Ovary (tissue), 7 donors: ENCODE measurements at regions not wholly inside any gene's neighbourhood (a gene's known extent, or its start where the extent isn't known, plus 50 kb on each side); places are given as distances from the start of the nearest gene placed in this dataset.

ENCODE experiments used
- DNase-seq, 5 donors: peaks; one replicate each; pipeline ENCODE4 v3.0.0-alpha.2; 2019 to 2020
- H3K27ac ChIP-seq, 2 donors: fragments of 200-600 bp; one replicate each; pipeline versions ENCODE4 v1.5.1 to v1.8.0; 2019 to 2022
- H3K27me3 ChIP-seq: fragments of 200-600 bp; one replicate; pipeline ENCODE4 v1.8.0; 2022
- H3K36me3 ChIP-seq: fragments of 200-600 bp; sonication (generic); one replicate; pipeline ENCODE4 v1.5.1; 2019
- H3K4me1 ChIP-seq: one replicate; pipeline ENCODE4 v1.8.1; 2013; ENCODE audit warnings: mild to moderate bottlenecking, moderate library complexity; ENCODE audit not compliant: insufficient read depth
- H3K4me3 ChIP-seq: fragments of 200-600 bp; sonication (generic); one replicate; pipeline ENCODE4 v1.5.1; 2017
- H3K9me3 ChIP-seq, 2 donors: fragments of 200-600 bp in 1 of 2; sonication (generic) in 1 of 2; one replicate each; pipeline versions ENCODE4 v1.5.1 to v1.8.1; 2013 to 2019; ENCODE audit warnings: mild to moderate bottlenecking in 1 of 2, moderate library complexity in 1 of 2
- EP300 ChIP-seq: sonication (generic); formaldehyde crosslinking; IDR thresholded peaks from one replicate; pipeline ENCODE4 v1.6.1; 2017; ENCODE audit warnings: antibody characterized with exemption
- POLR2A ChIP-seq: fragments of 450-650 bp; IDR thresholded peaks from one replicate; pipeline ENCODE4 v1.6.1; 2017; ENCODE audit warnings: antibody characterized with exemption, mild to moderate bottlenecking, moderate library complexity
- WGBS, 3 donors: extraction: QIAGEN DNeasy Blood & Tissue Kit in 1 of 3; methylation state at CpG; one replicate each; pipeline versions ENCODE4 v1.1.5 to v1.1.7; 2013 to 2017; 5-methylcytosine and 5-hydroxymethylcytosine counted together
- intact Hi-C, 4 donors: fragments of 100-400 bp; cut with DNase I; formaldehyde crosslinking; loops; one replicate each; pipeline versions ENCODE4 v1.11.0 to v1.15.1; 2022 to 2023
- TF ChIP-seq, protein P1 (sequence below), 3 donors: fragments of 450-650 bp in 2 of 3; fragments of 200-600 bp in 1 of 3; IDR thresholded peaks; one replicate each; pipeline versions ENCODE4 v1.5.1 to v1.8.0; 2016 to 2022; ENCODE audit warnings: antibody characterized with exemption in 3 of 3, mild to moderate bottlenecking in 1 of 3
- donor health status: DM: no; HTN: no; CAD: no; lungs with moderate emphysema.
- donor health status: DM: no; HTN: no; CAD: no.
- donor health status: Bipolar disorder and iron deficiency.
- donor health status: DM: no; HTN: no; CAD: no.
- donor health status: DM: yes; HTN: yes; CAD: no.

- Histone ChIP-seq H3K4me1 (no peaks in the 10 kb centered on the region), H3K36me3 (no peaks in the 10 kb centered on the region), H3K27me3 (no peaks in the 10 kb centered on the region), H3K27ac (no peak overlapping the region), H3K9me3 (no peaks in the 10 kb centered on the region), H3K4me3 (no peak overlapping the region)
- 89 to 95% (median 93%) methylated on average over 5 of the region's 5 CpGs for WGBS, 3 donors
- no peak for DNase-seq
- TF ChIP-seq POLR2A: no peak
- TF ChIP-seq, protein P1, sequence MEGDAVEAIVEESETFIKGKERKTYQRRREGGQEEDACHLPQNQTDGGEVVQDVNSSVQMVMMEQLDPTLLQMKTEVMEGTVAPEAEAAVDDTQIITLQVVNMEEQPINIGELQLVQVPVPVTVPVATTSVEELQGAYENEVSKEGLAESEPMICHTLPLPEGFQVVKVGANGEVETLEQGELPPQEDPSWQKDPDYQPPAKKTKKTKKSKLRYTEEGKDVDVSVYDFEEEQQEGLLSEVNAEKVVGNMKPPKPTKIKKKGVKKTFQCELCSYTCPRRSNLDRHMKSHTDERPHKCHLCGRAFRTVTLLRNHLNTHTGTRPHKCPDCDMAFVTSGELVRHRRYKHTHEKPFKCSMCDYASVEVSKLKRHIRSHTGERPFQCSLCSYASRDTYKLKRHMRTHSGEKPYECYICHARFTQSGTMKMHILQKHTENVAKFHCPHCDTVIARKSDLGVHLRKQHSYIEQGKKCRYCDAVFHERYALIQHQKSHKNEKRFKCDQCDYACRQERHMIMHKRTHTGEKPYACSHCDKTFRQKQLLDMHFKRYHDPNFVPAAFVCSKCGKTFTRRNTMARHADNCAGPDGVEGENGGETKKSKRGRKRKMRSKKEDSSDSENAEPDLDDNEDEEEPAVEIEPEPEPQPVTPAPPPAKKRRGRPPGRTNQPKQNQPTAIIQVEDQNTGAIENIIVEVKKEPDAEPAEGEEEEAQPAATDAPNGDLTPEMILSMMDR (IDR thresholded peaks at IDR 0.05): no peak
- TF ChIP-seq EP300: no peak
- intact Hi-C loops: no loop called here
Observed at GRCh38 chr18:65343571-65343970, 407.2 kb upstream of the CDH7 start.

- DNase-seq: no peak
- 80 to 94% (median 90%) methylated on average over 3 of the region's 3 CpGs for WGBS, 3 donors
- no peaks in the 10 kb centered on the region for H3K4me1 ChIP-seq
- H3K9me3 ChIP-seq: no peaks in the 10 kb centered on the region
- intact Hi-C loops: no loop called here
- no peak overlapping the region for H3K27ac ChIP-seq
- TF ChIP-seq EP300 (no peak), POLR2A (no peak)
- TF ChIP-seq, protein P1 (IDR thresholded peaks at IDR 0.05): no peak
- no peaks in the 10 kb centered on the region for H3K36me3 ChIP-seq
- no peaks in the 10 kb centered on the region for H3K27me3 ChIP-seq
- no peak overlapping the region for H3K4me3 ChIP-seq
Observed at GRCh38 chr18:65336411-65336810, 414.4 kb upstream of the CDH7 start.

GRCh38 chr18:65329010-65329409 lies 421.8 kb upstream of the CDH7 start:
- DNase-seq: no peak
- Histone ChIP-seq H3K36me3 (no peaks in the 10 kb centered on the region), H3K27ac (no peak overlapping the region), H3K27me3 (no peaks in the 10 kb centered on the region), H3K4me3 (no peak overlapping the region), H3K9me3 (no peaks in the 10 kb centered on the region), H3K4me1 (no peaks in the 10 kb centered on the region)
- intact Hi-C loops: no loop called here
- TF ChIP-seq POLR2A: no peak
- TF ChIP-seq, protein P1 (IDR thresholded peaks at IDR 0.05): no peak
- no peak for TF ChIP-seq EP300
- 81 to 90% (median 87%) methylated on average over 2 of the region's 2 CpGs for WGBS, 3 donors

DNA sequence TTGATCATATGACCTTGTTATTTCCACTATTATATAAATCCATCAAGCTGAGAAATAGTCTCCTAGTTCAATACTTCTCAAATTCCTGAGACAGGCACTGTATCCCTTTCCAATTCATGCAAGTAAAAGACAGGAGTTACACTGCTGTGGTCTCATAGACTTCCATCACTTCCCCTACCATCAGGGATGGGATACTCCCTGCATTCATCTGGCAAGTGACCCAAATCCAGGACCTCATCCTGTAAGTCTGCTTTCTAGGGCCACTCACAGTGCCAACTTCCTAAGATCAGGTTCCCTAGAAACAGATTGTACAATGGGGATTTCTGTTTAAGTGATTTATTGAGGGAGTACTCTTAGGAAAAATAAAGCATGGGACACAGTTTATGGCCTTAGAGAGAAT lies 424.0 kb upstream of the CDH7 start:
- Histone ChIP-seq H3K27me3 (no peaks in the 10 kb centered on the region), H3K36me3 (no peaks in the 10 kb centered on the region), H3K4me1 (no peaks in the 10 kb centered on the region), H3K27ac (no peak overlapping the region), H3K9me3 (no peaks in the 10 kb centered on the region), H3K4me3 (no peak overlapping the region)
- no peak for TF ChIP-seq EP300
- no peak for TF ChIP-seq POLR2A
- TF ChIP-seq, protein P1 (IDR thresholded peaks at IDR 0.05): no peak
- intact Hi-C loops: no loop called here
- no peak for DNase-seq

- Histone ChIP-seq H3K4me1 (no peaks in the 10 kb centered on the region), H3K36me3 (no peaks in the 10 kb centered on the region), H3K9me3 (no peaks in the 10 kb centered on the region), H3K27me3 (no peaks in the 10 kb centered on the region), H3K27ac (no peak overlapping the region), H3K4me3 (no peak overlapping the region)
- intact Hi-C loops: no loop called here
- 78 to 85% (median 84%) methylated on average over 3 of the region's 3 CpGs for WGBS, 3 donors
- TF ChIP-seq EP300 (no peak), POLR2A (no peak)
- TF ChIP-seq, protein P1 (IDR thresholded peaks at IDR 0.05): no peak
- DNase-seq: no peak
Observed at GRCh38 chr18:65322895-65323294, 427.9 kb upstream of the CDH7 start.
